ENCODE measurements at regions not wholly inside any gene's neighbourhood (a gene's known extent, or its start where the extent isn't known, plus 50 kb on each side); places are given as distances from the start of the nearest gene placed in this dataset.

- Histone ChIP-seq H3K4ac (replicated peaks; ENCODE audit: insufficient read length, low read depth, low read length) (no peak overlapping the region), H2BK5ac (ENCODE audit: low read depth, low read length) (no peak overlapping the region), H4K5ac (ENCODE audit: insufficient read length, low read depth, low read length) (no peak overlapping the region), H2BK12ac (ENCODE audit: low read depth, low read length) (no peak overlapping the region), H3K4me1 (replicated peaks in 1 of 4; ENCODE audit: control insufficient read depth in 3 of 4, insufficient read depth in 4 of 4, low read length in 3 of 4) (no peaks in the 10 kb centered on the region), H3K4me3 (ENCODE audit: extremely low read depth in 1 of 4, insufficient read depth in 2 of 4, low read depth in 3 of 4, low read length in 4 of 4) (no peak overlapping the region), H3K23ac (ENCODE audit: insufficient read length) (no peak overlapping the region), H3K36me3 (ENCODE audit: control insufficient read depth in 2 of 4, insufficient read depth in 4 of 4, low read length in 3 of 4) (no peaks in the 10 kb centered on the region), H4K8ac (ENCODE audit: extremely low read depth, insufficient read depth, low read length) (no peak overlapping the region), H3K79me1 (ENCODE audit: low read depth, low read length) (no peaks in the 10 kb centered on the region), H2AFZ (ENCODE audit: low read length) (no peak overlapping the region), H3K18ac (ENCODE audit: extremely low read depth, low read length) (no peak overlapping the region), H3K9me3 (ENCODE audit: insufficient read depth in 2 of 2, low read depth in 1 of 2, low read length in 1 of 2) (no peaks in the 10 kb centered on the region), H3K56ac (replicated peaks; ENCODE audit: insufficient read length, low read depth, low read length) (no peak overlapping the region), H2BK20ac (ENCODE audit: low read length) (no peak overlapping the region), H3K9ac (replicated peaks in 1 of 4; ENCODE audit: extremely low read depth in 1 of 4, low read depth in 3 of 4, low read length in 3 of 4) (no peak overlapping the region), H3K79me2 (ENCODE audit: control insufficient read depth in 1 of 2, insufficient read depth in 2 of 2, low read length in 2 of 2) (no peaks in the 10 kb centered on the region), H3K27me3 (replicated peaks in 1 of 4; ENCODE audit: control insufficient read depth in 3 of 4, extremely low read depth in 1 of 4, insufficient read depth in 3 of 4, low read length in 3 of 4) (peaks cover 0 to 10% (median 6%) of the 10 kb centered on the region in 4 experiments; a peak in 3 of 7 replicates), H4K20me1 (replicated peaks in 1 of 2; ENCODE audit: control insufficient read depth in 1 of 2, insufficient read depth in 2 of 2, low read length in 2 of 2) (no peaks in the 10 kb centered on the region), H3K23me2 (ENCODE audit: low read depth, low read length) (no peaks in the 10 kb centered on the region), H2AK5ac (ENCODE audit: low read depth, low read length) (no peak overlapping the region), H2BK120ac (replicated peaks; ENCODE audit: low read depth, low read length) (no peak overlapping the region), H4K91ac (replicated peaks; ENCODE audit: insufficient read length, low read length) (no peak overlapping the region), H3K4me2 (ENCODE audit: insufficient read depth in 1 of 2, low read depth in 2 of 2, low read length in 2 of 2) (no peak overlapping the region), H3K14ac (ENCODE audit: insufficient read length) (no peak overlapping the region), H3K27ac (ENCODE audit: low read depth, low read length) (no peak overlapping the region), H2BK15ac (ENCODE audit: low read length) (no peak overlapping the region)
- 91% methylated on average over 9 of the region's 9 CpGs; no CpG with 5 or more reads in 1 of the 2 experiments for WGBS, 2 experiments (ENCODE audit: extremely low coverage in 1 of 2, insufficient coverage in 1 of 2, insufficient read length in 1 of 2, insufficient replicate concordance in 2 of 2, low coverage in 1 of 2, low lambda C conversion rate in 2 of 2, missing lambda C conversion rate in 1 of 2)
- TF ChIP-seq EGR1 (IDR thresholded peaks at IDR 0.05; ENCODE audit: borderline replicate concordance, low read depth, low read length) (no peak), KDM4A (IDR thresholded peaks at IDR 0.05; ENCODE audit: low read depth, low read length, severe bottlenecking) (no peak), FOSL1 (IDR thresholded peaks at IDR 0.05; ENCODE audit: insufficient read depth, low read depth, low read length) (no peak)
- ChIA-PET CTCF (ENCODE audit: partially characterized antibody) (interaction anchor here (0.7 kb wide), 1 partner anchor 107 kb away, joined by 3 read pairs; no protein-coding TSS in a partner anchor), POLR2A (ENCODE audit: partially characterized antibody) (no interaction called here)
- no peak for DNase-seq (ENCODE audit: low read depth in 1 of 2, low spot score in 2 of 2)
- FAIRE-seq, result no peak
Measured at GRCh38 chr6:95233879-95234278, 343.5 kb upstream of the MANEA start.
